Testis (tissue), 2 donors: ENCODE measurements at regions not wholly inside any gene's neighbourhood (a gene's known extent, or its start where the extent isn't known, plus 50 kb on each side); places are given as distances from the start of the nearest gene placed in this dataset.

Source experiments
- DNase-seq: peaks from one replicate; pipeline ENCODE4 v3.0.0-alpha.2; 2019
- H3K27ac ChIP-seq, 2 donors: fragments of 200-600 bp; sonication (generic); one replicate each; pipeline ENCODE4 v1.5.1; 2019
- H3K27me3 ChIP-seq: fragments of 200-600 bp; sonication (generic); one replicate; pipeline ENCODE4 v1.5.1; 2019
- H3K36me3 ChIP-seq: fragments of 200-600 bp; sonication (generic); one replicate; pipeline ENCODE4 v1.5.1; 2017; ENCODE audit warnings: low read depth; ENCODE audit errors: missing control alignments
- H3K4me1 ChIP-seq: fragments of 200-600 bp; sonication (generic); one replicate; pipeline ENCODE4 v1.5.1; 2019
- H3K4me3 ChIP-seq, 2 donors: fragments of 200-600 bp; sonication (generic); one replicate each; pipeline ENCODE4 v1.5.1; 2017 to 2019
- H3K9me3 ChIP-seq: fragments of 200-600 bp; sonication (generic); one replicate; pipeline ENCODE4 v1.5.1; 2017
- CTCF ChIP-seq, 3 experiments: fragments of 450-650 bp in 2 of 3; fragments of 200-600 bp in 1 of 3; sonication (generic) in 1 of 3; IDR thresholded peaks; one replicate each; pipeline ENCODE4 v1.5.1; 2016 to 2019; ENCODE audit warnings: antibody characterized with exemption in 3 of 3, mild to moderate bottlenecking in 2 of 3, moderate library complexity in 1 of 3
- POLR2A ChIP-seq: fragments of 450-650 bp; IDR thresholded peaks from one replicate; pipeline ENCODE4 v1.6.1; 2017; ENCODE audit warnings: antibody characterized with exemption, mild to moderate bottlenecking, moderate library complexity
- WGBS, 2 donors: methylation state at CpG; one replicate each; pipeline ENCODE4 v1.1.5; 2018; 5-methylcytosine and 5-hydroxymethylcytosine counted together
- intact Hi-C: fragments of 100-400 bp; cut with DNase I; formaldehyde crosslinking; loops from one replicate; pipeline ENCODE4 v1.15.1; 2023; ENCODE audit warnings: low total_unique reads

- intact Hi-C loops, result no loop called here
- H3K4me1 ChIP-seq, result no peaks in the 10 kb centered on the region
- H3K9me3 ChIP-seq, result no peaks in the 10 kb centered on the region
- no peak for DNase-seq
- H3K4me3 ChIP-seq, result no peak overlapping the region
- TF ChIP-seq CTCF (IDR thresholded peaks at IDR 0.05) (no peak), POLR2A (no peak)
- H3K36me3 ChIP-seq, result no peaks in the 10 kb centered on the region
- no peaks in the 10 kb centered on the region for H3K27me3 ChIP-seq
- no peak overlapping the region for H3K27ac ChIP-seq
- 82% methylated on average over 7 of the region's 7 CpGs for WGBS, 2 donors
These were observed 1032.8 kb downstream of the BRD1 start for GRCh38 chr22:48794906-48795305.

- no peaks in the 10 kb centered on the region for H3K36me3 ChIP-seq
- no peak overlapping the region for H3K4me3 ChIP-seq
- H3K27ac ChIP-seq, result no peak overlapping the region
- DNase-seq, result no peak
- no peaks in the 10 kb centered on the region for H3K27me3 ChIP-seq
- TF ChIP-seq CTCF (IDR thresholded peaks at IDR 0.05), result no peak
- no peaks in the 10 kb centered on the region for H3K4me1 ChIP-seq
- intact Hi-C loops, result no loop called here
- WGBS, 2 donors, result 53 to 85% methylated on average over 18 to 37 of the region's 37 CpGs
- H3K9me3 ChIP-seq, result no peaks in the 10 kb centered on the region
These were observed 1033.7 kb downstream of the BRD1 start for GRCh38 chr22:48793949-48794348.

- Histone ChIP-seq H3K36me3 (no peaks in the 10 kb centered on the region), H3K4me3 (no peak overlapping the region), H3K27ac (no peak overlapping the region), H3K27me3 (no peaks in the 10 kb centered on the region), H3K9me3 (no peaks in the 10 kb centered on the region), H3K4me1 (no peaks in the 10 kb centered on the region)
- 91 to 96% methylated on average over 3 of the region's 3 CpGs for WGBS, 2 donors
- intact Hi-C loops, result no loop called here
- no peak for DNase-seq
- TF ChIP-seq POLR2A (no peak), CTCF (IDR thresholded peaks at IDR 0.05) (no peak)
These were observed 1041.0 kb downstream of the BRD1 start for GRCh38 chr22:48786679-48786996.

GRCh38 chr22:48785792-48786678 is 1041.6 kb downstream of the BRD1 start:
- DNase-seq, result no peak
- Histone ChIP-seq H3K27ac (no peak overlapping the region), H3K4me3 (no peak overlapping the region), H3K36me3 (no peaks in the 10 kb centered on the region), H3K9me3 (no peaks in the 10 kb centered on the region), H3K4me1 (no peaks in the 10 kb centered on the region), H3K27me3 (no peaks in the 10 kb centered on the region)
- WGBS, 2 donors, result 81 to 88% methylated on average over 6 to 14 of the region's 14 CpGs
- TF ChIP-seq CTCF (IDR thresholded peaks at IDR 0.05) (no peak), POLR2A (no peak)
- intact Hi-C loops, result no loop called here
